ENCODE measurements at regions not wholly inside any gene's neighbourhood (a gene's known extent, or its start where the extent isn't known, plus 50 kb on each side); places are given as distances from the start of the nearest gene placed in this dataset.
"Not testable (repeated sequence)": the region's sequence is repeated elsewhere in the genome, so short reads cannot be mapped to it uniquely, and the experiment has no call there.

GRCh38 chr4:137881641-137882040 is 349.3 kb upstream of the PCDH18 start:
- 69 to 79% (median 77%) methylated on average over 4 of the region's 4 CpGs for WGBS, 5 donors
- peaks cover 0 to 10% (median 3%) of the 10 kb centered on the region in 4 donors for H3K9me3 ChIP-seq
- TF ChIP-seq, protein P1, sequence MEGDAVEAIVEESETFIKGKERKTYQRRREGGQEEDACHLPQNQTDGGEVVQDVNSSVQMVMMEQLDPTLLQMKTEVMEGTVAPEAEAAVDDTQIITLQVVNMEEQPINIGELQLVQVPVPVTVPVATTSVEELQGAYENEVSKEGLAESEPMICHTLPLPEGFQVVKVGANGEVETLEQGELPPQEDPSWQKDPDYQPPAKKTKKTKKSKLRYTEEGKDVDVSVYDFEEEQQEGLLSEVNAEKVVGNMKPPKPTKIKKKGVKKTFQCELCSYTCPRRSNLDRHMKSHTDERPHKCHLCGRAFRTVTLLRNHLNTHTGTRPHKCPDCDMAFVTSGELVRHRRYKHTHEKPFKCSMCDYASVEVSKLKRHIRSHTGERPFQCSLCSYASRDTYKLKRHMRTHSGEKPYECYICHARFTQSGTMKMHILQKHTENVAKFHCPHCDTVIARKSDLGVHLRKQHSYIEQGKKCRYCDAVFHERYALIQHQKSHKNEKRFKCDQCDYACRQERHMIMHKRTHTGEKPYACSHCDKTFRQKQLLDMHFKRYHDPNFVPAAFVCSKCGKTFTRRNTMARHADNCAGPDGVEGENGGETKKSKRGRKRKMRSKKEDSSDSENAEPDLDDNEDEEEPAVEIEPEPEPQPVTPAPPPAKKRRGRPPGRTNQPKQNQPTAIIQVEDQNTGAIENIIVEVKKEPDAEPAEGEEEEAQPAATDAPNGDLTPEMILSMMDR (IDR thresholded peaks at IDR 0.05): no peak
- no peak for TF ChIP-seq POLR2A (IDR thresholded peaks at IDR 0.05)
- no peak for TF ChIP-seq POLR2AphosphoS5 (IDR thresholded peaks at IDR 0.05)
- no peak for TF ChIP-seq EP300 (IDR thresholded peaks at IDR 0.05)
- no peak overlapping the region for H3K4me3 ChIP-seq
- no peak overlapping the region for H3K27ac ChIP-seq
- no peaks in the 10 kb centered on the region for H3K36me3 ChIP-seq
- H3K27me3 ChIP-seq: no peaks in the 10 kb centered on the region
- intact Hi-C loops (cut with DNase I; ENCODE audit: low total_unique reads): no loop called here
- no peaks in the 10 kb centered on the region for H3K4me1 ChIP-seq
- DNase-seq: no peak

- H3K4me3 ChIP-seq; H3K9me3 ChIP-seq; H3K27me3 ChIP-seq; H3K4me1 ChIP-seq; H3K36me3 ChIP-seq; H3K27ac ChIP-seq; DNase-seq; intact Hi-C loops (cut with DNase I; ENCODE audit: low total_unique reads): not testable (repeated sequence)
- whole genome bisulfite sequencing, 5 donors: 65 to 98% (median 82%) methylated on average over 1 to 2 of the region's 3 CpGs
Measured at GRCh38 chr4:137868067-137868466, 335.8 kb upstream of the PCDH18 start.

DNA sequence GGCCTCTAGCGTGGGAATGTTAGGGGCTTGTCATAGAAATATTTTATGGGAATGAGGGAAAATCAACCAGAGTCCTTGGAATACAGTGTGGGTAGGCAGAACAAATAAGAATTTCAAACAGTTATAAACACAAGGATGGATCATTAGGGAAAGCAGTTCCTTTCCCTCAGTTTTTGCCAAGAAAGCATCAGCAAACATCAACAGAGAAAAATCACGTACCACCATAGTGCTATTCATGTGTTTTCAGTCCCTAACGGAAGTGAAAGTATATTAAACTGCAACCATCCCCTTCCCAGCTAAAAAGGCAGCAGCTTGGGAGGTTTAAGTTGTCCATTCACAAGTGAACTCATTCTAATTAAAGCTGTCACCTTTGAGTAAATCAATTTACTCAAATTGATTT is 334.4 kb upstream of the PCDH18 start:
- 52 to 73% (median 67%) methylated on average over 3 of the region's 3 CpGs for WGBS, 5 donors
- no peaks in the 10 kb centered on the region for H3K9me3 ChIP-seq
- H3K36me3 ChIP-seq: no peaks in the 10 kb centered on the region
- no peak overlapping the region for H3K4me3 ChIP-seq
- peak overlapping the region in 1 of 5 donors; percentile 38 for H3K27ac ChIP-seq
- intact Hi-C loops (cut with DNase I; ENCODE audit: low total_unique reads): no loop called here
- TF ChIP-seq, protein P1 (IDR thresholded peaks at IDR 0.05): no peak
- TF ChIP-seq POLR2AphosphoS5 (IDR thresholded peaks at IDR 0.05) (no peak), POLR2A (IDR thresholded peaks at IDR 0.05) (no peak), EP300 (IDR thresholded peaks at IDR 0.05) (no peak)
- H3K4me1 ChIP-seq: no peaks in the 10 kb centered on the region
- DNase-seq: peak in 1 of 2 donors; percentile 19
- H3K27me3 ChIP-seq: no peaks in the 10 kb centered on the region

DNA sequence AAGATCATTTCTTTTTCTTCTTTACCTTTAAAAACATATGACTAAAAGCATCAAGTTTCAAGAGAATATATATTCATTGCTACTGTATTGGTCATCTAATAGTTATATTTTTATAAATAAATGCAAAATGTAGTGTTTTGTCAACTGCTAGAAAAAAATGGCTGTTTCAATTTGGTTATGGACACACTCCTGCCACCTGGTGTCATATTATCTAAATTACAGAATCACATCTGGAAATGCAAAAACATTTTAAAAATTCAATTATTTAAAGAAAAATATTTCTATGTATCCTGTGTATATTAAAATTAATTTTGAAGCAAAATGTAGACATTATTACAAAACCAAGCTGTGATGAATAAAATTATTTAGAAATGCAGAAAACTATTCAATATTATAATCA is 329.4 kb upstream of the PCDH18 start:
- H3K9me3 ChIP-seq: no peaks in the 10 kb centered on the region
- H3K27ac ChIP-seq: no peak overlapping the region
- no peak overlapping the region for H3K4me3 ChIP-seq
- peak in 1 of 2 donors; percentile 28 for DNase-seq
- intact Hi-C loops (cut with DNase I; ENCODE audit: low total_unique reads): no loop called here
- no peaks in the 10 kb centered on the region for H3K27me3 ChIP-seq
- no peaks in the 10 kb centered on the region for H3K36me3 ChIP-seq
- TF ChIP-seq EP300 (IDR thresholded peaks at IDR 0.05) (no peak), POLR2A (IDR thresholded peaks at IDR 0.05) (no peak)
- TF ChIP-seq, protein P1 (IDR thresholded peaks at IDR 0.05): peak in 2 of 7 experiments; percentile 27 to 35
- H3K4me1 ChIP-seq: no peaks in the 10 kb centered on the region

- 90 to 98% (median 93%) methylated on average over 13 to 29 of the region's 29 CpGs for WGBS, 5 donors
- TF ChIP-seq POLR2A (IDR thresholded peaks at IDR 0.05) (no peak), EP300 (IDR thresholded peaks at IDR 0.05) (no peak), POLR2AphosphoS5 (IDR thresholded peaks at IDR 0.05) (no peak)
- TF ChIP-seq, protein P1 (IDR thresholded peaks at IDR 0.05): no peak
- Histone ChIP-seq H3K27ac (no peak overlapping the region), H3K4me1 (no peaks in the 10 kb centered on the region), H3K9me3 (peaks cover 0 to 13% (median 3%) of the 10 kb centered on the region in 4 donors), H3K36me3 (no peaks in the 10 kb centered on the region), H3K27me3 (no peaks in the 10 kb centered on the region), H3K4me3 (no peak overlapping the region)
- DNase-seq: no peak
- intact Hi-C loops (cut with DNase I; ENCODE audit: low total_unique reads): no loop called here
Measured at GRCh38 chr4:137853424-137853823, 321.1 kb upstream of the PCDH18 start.

All from stomach (tissue), 8 donors.